ENCODE measurements at regions not wholly inside any gene's neighbourhood (a gene's known extent, or its start where the extent isn't known, plus 50 kb on each side); places are given as distances from the start of the nearest gene placed in this dataset.

DNA sequence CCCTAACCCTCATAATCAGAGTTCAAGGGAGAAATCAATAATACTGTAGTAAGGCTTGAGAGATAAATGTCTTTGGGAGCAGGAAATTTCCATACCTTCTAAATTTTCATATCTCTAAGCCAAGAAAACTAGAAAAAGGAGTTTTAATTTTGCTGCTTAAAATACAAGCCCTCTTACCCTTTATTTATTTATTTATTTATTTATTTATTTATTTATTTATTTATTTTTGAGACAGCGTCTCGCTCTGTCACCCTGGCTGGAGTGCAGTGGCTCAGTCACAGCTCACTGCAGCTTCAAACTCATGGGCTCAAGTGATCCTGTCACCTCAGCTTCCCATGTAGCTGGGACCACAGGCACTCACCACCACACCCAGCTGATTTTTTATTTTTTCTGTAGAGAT, 69.0 kb upstream of the GNAO1 start:
- H3K4me3 ChIP-seq = no peak overlapping the region
- TF ChIP-seq, protein P1, sequence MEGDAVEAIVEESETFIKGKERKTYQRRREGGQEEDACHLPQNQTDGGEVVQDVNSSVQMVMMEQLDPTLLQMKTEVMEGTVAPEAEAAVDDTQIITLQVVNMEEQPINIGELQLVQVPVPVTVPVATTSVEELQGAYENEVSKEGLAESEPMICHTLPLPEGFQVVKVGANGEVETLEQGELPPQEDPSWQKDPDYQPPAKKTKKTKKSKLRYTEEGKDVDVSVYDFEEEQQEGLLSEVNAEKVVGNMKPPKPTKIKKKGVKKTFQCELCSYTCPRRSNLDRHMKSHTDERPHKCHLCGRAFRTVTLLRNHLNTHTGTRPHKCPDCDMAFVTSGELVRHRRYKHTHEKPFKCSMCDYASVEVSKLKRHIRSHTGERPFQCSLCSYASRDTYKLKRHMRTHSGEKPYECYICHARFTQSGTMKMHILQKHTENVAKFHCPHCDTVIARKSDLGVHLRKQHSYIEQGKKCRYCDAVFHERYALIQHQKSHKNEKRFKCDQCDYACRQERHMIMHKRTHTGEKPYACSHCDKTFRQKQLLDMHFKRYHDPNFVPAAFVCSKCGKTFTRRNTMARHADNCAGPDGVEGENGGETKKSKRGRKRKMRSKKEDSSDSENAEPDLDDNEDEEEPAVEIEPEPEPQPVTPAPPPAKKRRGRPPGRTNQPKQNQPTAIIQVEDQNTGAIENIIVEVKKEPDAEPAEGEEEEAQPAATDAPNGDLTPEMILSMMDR (IDR thresholded peaks at IDR 0.05) = no peak
- no peak for TF ChIP-seq POLR2A (IDR thresholded peaks at IDR 0.05)
- TF ChIP-seq EP300 (IDR thresholded peaks at IDR 0.05) = no peak
- no peaks in the 10 kb centered on the region for H3K27me3 ChIP-seq
- H3K4me1 ChIP-seq (ENCODE audit: insufficient read depth) = no peaks in the 10 kb centered on the region
- no peak overlapping the region for H3K27ac ChIP-seq
- DNase-seq = no peak
- no peaks in the 10 kb centered on the region for H3K9me3 ChIP-seq
- 92 to 100% (median 98%) methylated on average over 2 of the region's 2 CpGs for WGBS, 3 donors
- no peaks in the 10 kb centered on the region for H3K36me3 ChIP-seq
- intact Hi-C loops (cut with DNase I) = no loop called here

- TF ChIP-seq, protein P1 (IDR thresholded peaks at IDR 0.05) = no peak
- no peak for TF ChIP-seq EP300 (IDR thresholded peaks at IDR 0.05)
- no peak for TF ChIP-seq POLR2A (IDR thresholded peaks at IDR 0.05)
- intact Hi-C loops (cut with DNase I) = no loop called here
- WGBS, 3 donors = 92 to 97% (median 94%) methylated on average over 2 of the region's 2 CpGs
- no peaks in the 10 kb centered on the region for H3K27me3 ChIP-seq
- H3K4me3 ChIP-seq = no peak overlapping the region
- H3K36me3 ChIP-seq = no peaks in the 10 kb centered on the region
- DNase-seq = no peak
- H3K27ac ChIP-seq = no peak overlapping the region
- H3K9me3 ChIP-seq = no peaks in the 10 kb centered on the region
- no peaks in the 10 kb centered on the region for H3K4me1 ChIP-seq (ENCODE audit: insufficient read depth)
Observed at GRCh38 chr16:56121156-56121500, 70.2 kb upstream of the GNAO1 start.

- no peaks in the 10 kb centered on the region for H3K36me3 ChIP-seq
- WGBS, 3 donors = 73 to 84% (median 81%) methylated on average over 3 of the region's 3 CpGs
- H3K4me1 ChIP-seq (ENCODE audit: insufficient read depth) = no peaks in the 10 kb centered on the region
- H3K9me3 ChIP-seq = no peaks in the 10 kb centered on the region
- no peak for DNase-seq
- intact Hi-C loops (cut with DNase I) = no loop called here
- H3K4me3 ChIP-seq = no peak overlapping the region
- no peaks in the 10 kb centered on the region for H3K27me3 ChIP-seq
- TF ChIP-seq, protein P1 (IDR thresholded peaks at IDR 0.05) = no peak
- TF ChIP-seq POLR2A (IDR thresholded peaks at IDR 0.05) = no peak
- no peak for TF ChIP-seq EP300 (IDR thresholded peaks at IDR 0.05)
- no peak overlapping the region for H3K27ac ChIP-seq
Observed at GRCh38 chr16:56120447-56121155, 70.7 kb upstream of the GNAO1 start.

GRCh38 chr16:56119133-56119532, 72.2 kb upstream of the GNAO1 start:
- no peak overlapping the region for H3K4me3 ChIP-seq
- no peaks in the 10 kb centered on the region for H3K4me1 ChIP-seq (ENCODE audit: insufficient read depth)
- no peak for DNase-seq
- H3K27me3 ChIP-seq = no peaks in the 10 kb centered on the region
- H3K9me3 ChIP-seq = no peaks in the 10 kb centered on the region
- intact Hi-C loops (cut with DNase I) = no loop called here
- WGBS, 3 donors = 35 to 50% (median 45%) methylated on average over 2 of the region's 2 CpGs
- H3K36me3 ChIP-seq = no peaks in the 10 kb centered on the region
- TF ChIP-seq, protein P1 (IDR thresholded peaks at IDR 0.05) = no peak
- no peak for TF ChIP-seq EP300 (IDR thresholded peaks at IDR 0.05)
- no peak for TF ChIP-seq POLR2A (IDR thresholded peaks at IDR 0.05)
- no peak overlapping the region for H3K27ac ChIP-seq

Measured in ovary (tissue), 7 donors.